Gastroesophageal sphincter (tissue), 4 donors: ENCODE measurements at regions not wholly inside any gene's neighbourhood (a gene's known extent, or its start where the extent isn't known, plus 50 kb on each side); places are given as distances from the start of the nearest gene placed in this dataset.

ENCODE experiments used
- ATAC-seq: fragments of 150-250 bp; one replicate; pipeline ENCODE4 v1.9.1; 2016; ENCODE audit warnings: mild to moderate bottlenecking, moderate library complexity
- H3K27ac ChIP-seq, 4 donors: fragments of 200-600 bp; sonication (generic) in 3 of 4; 1 replicate in 3 of 4; 2 replicates in 1 of 4; pipeline ENCODE4 v1.5.1; 2016 to 2019
- H3K27me3 ChIP-seq: fragments of 200-600 bp; sonication (generic); one replicate; pipeline ENCODE4 v1.5.1; 2019
- H3K36me3 ChIP-seq, 2 donors: fragments of 200-600 bp; sonication (generic); one replicate each; pipeline ENCODE4 v1.5.1; 2019; ENCODE audit warnings: control low read depth in 1 of 2
- H3K4me1 ChIP-seq, 3 donors: fragments of 200-600 bp; sonication (generic); 1 replicate in 2 of 3; 2 replicates in 1 of 3; pipeline ENCODE4 v1.5.1; 2016 to 2019; ENCODE audit warnings: control low read depth in 2 of 3
- H3K4me3 ChIP-seq, 2 donors: fragments of 200-600 bp; sonication (generic); one replicate each; pipeline ENCODE4 v1.5.1; 2019; ENCODE audit warnings: mild to moderate bottlenecking in 1 of 2, moderate library complexity in 1 of 2
- H3K9me3 ChIP-seq, 3 donors: fragments of 200-600 bp; sonication (generic); one replicate each; pipeline ENCODE4 v1.5.1; 2017 to 2019; ENCODE audit warnings: control low read depth in 2 of 3
- EP300 ChIP-seq: sonication (generic); formaldehyde crosslinking; IDR thresholded peaks from one replicate; pipeline ENCODE4 v1.6.1; 2017; ENCODE audit warnings: antibody characterized with exemption, mild to moderate bottlenecking
- POLR2A ChIP-seq, 2 donors: fragments of 450-650 bp; IDR thresholded peaks; one replicate each; pipeline ENCODE4 v1.6.1; 2017; ENCODE audit warnings: antibody characterized with exemption in 2 of 2, mild to moderate bottlenecking in 2 of 2, moderate library complexity in 1 of 2
- POLR2AphosphoS5 ChIP-seq: sonication (generic); formaldehyde crosslinking; IDR thresholded peaks from one replicate; pipeline ENCODE4 v1.6.1; 2017; ENCODE audit warnings: antibody characterized with exemption
- WGBS, 2 donors: methylation state at CpG; one replicate each; pipeline ENCODE4 v1.1.5; 2018; ENCODE audit warnings: low coverage in 1 of 2; 5-methylcytosine and 5-hydroxymethylcytosine counted together
- TF ChIP-seq, protein P1 (sequence below), 4 experiments: fragments of 200-600 bp in 2 of 4; fragments of 450-650 bp in 2 of 4; sonication (generic) in 1 of 4; IDR thresholded peaks; one replicate each; pipeline ENCODE4 v1.5.1; 2017 to 2019; ENCODE audit warnings: antibody characterized with exemption in 4 of 4, mild to moderate bottlenecking in 2 of 4, moderate library complexity in 2 of 4

DNA sequence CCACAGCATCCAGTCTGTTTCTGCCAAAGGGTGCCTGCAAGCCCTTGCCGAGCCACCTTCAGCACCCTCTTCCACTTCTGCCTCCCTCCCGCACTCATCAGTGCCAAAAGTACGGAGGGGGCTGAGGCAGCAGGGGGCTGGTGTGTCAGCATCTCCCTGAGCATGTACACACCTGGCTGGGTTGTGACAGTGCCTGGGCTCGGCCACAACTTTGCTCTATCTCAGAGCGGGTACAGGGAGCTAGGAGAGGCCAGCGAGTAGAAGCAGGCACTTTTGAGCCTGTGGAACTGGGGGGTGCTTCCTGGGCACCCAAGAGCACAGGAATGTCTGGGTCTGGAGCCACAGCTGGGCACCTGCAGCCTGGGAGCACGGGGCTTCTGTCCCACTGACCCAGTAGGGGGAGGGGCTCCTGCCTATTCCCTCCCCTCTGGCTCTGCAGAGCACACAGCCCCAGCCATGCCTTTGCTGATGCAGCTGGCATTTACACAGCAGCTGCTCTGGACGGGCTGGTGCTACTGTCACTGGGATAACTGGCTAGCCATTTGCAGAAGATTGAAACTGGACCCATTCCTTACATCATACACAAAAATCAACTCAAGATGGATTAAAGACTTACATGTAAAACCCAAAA is 319.8 kb upstream of the RRP15 start:
- 80% methylated on average over 5 of the region's 8 CpGs; no CpG with 5 or more reads in 1 of the 2 donors for WGBS, 2 donors
- no peaks in the 10 kb centered on the region for H3K36me3 ChIP-seq
- peaks cover 0 to 17% (median 0%) of the 10 kb centered on the region in 3 donors for H3K9me3 ChIP-seq
- no peaks in the 10 kb centered on the region for H3K27me3 ChIP-seq
- no peak overlapping the region for H3K4me3 ChIP-seq
- TF ChIP-seq POLR2AphosphoS5, result no peak
- TF ChIP-seq POLR2A (IDR thresholded peaks at IDR 0.05), result no peak
- TF ChIP-seq, protein P1, sequence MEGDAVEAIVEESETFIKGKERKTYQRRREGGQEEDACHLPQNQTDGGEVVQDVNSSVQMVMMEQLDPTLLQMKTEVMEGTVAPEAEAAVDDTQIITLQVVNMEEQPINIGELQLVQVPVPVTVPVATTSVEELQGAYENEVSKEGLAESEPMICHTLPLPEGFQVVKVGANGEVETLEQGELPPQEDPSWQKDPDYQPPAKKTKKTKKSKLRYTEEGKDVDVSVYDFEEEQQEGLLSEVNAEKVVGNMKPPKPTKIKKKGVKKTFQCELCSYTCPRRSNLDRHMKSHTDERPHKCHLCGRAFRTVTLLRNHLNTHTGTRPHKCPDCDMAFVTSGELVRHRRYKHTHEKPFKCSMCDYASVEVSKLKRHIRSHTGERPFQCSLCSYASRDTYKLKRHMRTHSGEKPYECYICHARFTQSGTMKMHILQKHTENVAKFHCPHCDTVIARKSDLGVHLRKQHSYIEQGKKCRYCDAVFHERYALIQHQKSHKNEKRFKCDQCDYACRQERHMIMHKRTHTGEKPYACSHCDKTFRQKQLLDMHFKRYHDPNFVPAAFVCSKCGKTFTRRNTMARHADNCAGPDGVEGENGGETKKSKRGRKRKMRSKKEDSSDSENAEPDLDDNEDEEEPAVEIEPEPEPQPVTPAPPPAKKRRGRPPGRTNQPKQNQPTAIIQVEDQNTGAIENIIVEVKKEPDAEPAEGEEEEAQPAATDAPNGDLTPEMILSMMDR (IDR thresholded peaks at IDR 0.05), result no peak
- TF ChIP-seq EP300, result no peak
- no peaks in the 10 kb centered on the region for H3K4me1 ChIP-seq
- ATAC-seq, result peak; percentile 16
- no peak overlapping the region for H3K27ac ChIP-seq

- Histone ChIP-seq H3K36me3 (no peaks in the 10 kb centered on the region), H3K27me3 (no peaks in the 10 kb centered on the region), H3K27ac (no peak overlapping the region), H3K4me1 (no peaks in the 10 kb centered on the region), H3K4me3 (no peak overlapping the region), H3K9me3 (peaks cover 0 to 17% (median 0%) of the 10 kb centered on the region in 3 donors)
- ATAC-seq, result no peak
- TF ChIP-seq POLR2AphosphoS5, result no peak
- TF ChIP-seq POLR2A (IDR thresholded peaks at IDR 0.05), result no peak
- TF ChIP-seq, protein P1 (IDR thresholded peaks at IDR 0.05), result no peak
- no peak for TF ChIP-seq EP300
- no CpG with 5 or more reads among the region's 7 CpGs for WGBS, 2 donors
These were observed 317.0 kb upstream of the RRP15 start for GRCh38 chr1:217968085-217968484.

DNA sequence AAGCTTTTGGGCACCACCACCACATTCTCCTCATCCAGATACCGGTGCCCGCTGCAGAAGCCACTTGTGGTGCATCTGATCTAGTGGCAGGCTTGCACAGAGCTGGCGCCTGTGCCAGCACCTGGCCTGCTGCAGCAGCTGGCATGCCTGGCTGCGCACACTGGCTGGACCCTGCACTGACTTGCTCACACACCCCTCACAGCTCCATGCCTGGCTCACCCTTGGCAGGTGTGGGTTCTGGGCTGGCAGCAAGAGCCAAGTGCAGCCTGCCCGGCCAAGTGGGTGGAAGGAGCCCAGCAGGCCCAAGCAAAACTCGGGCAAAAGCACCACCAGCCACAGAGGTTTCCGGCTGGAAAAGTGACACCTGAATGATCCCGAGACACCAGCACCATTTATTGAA is 315.7 kb upstream of the RRP15 start:
- WGBS, 2 donors, result 58% methylated on average over 4 of the region's 8 CpGs; no CpG with 5 or more reads in 1 of the 2 donors
- Histone ChIP-seq H3K36me3 (no peaks in the 10 kb centered on the region), H3K4me1 (no peaks in the 10 kb centered on the region), H3K27ac (no peak overlapping the region), H3K4me3 (no peak overlapping the region), H3K9me3 (peaks cover 0 to 17% (median 0%) of the 10 kb centered on the region in 3 donors), H3K27me3 (no peaks in the 10 kb centered on the region)
- ATAC-seq, result no peak
- TF ChIP-seq POLR2A (IDR thresholded peaks at IDR 0.05) (no peak), POLR2AphosphoS5 (no peak), EP300 (no peak)
- TF ChIP-seq, protein P1 (IDR thresholded peaks at IDR 0.05), result no peak

GRCh38 chr1:217977943-217978342 is 307.1 kb upstream of the RRP15 start:
- Histone ChIP-seq H3K27ac (no peak overlapping the region), H3K36me3 (no peaks in the 10 kb centered on the region), H3K4me1 (no peaks in the 10 kb centered on the region), H3K9me3 (no peaks in the 10 kb centered on the region), H3K27me3 (peaks cover 6% of the 10 kb centered on the region), H3K4me3 (no peak overlapping the region)
- ATAC-seq, result no peak
- TF ChIP-seq POLR2A (IDR thresholded peaks at IDR 0.05) (no peak), POLR2AphosphoS5 (no peak), EP300 (no peak)
- TF ChIP-seq, protein P1 (IDR thresholded peaks at IDR 0.05), result no peak

DNA sequence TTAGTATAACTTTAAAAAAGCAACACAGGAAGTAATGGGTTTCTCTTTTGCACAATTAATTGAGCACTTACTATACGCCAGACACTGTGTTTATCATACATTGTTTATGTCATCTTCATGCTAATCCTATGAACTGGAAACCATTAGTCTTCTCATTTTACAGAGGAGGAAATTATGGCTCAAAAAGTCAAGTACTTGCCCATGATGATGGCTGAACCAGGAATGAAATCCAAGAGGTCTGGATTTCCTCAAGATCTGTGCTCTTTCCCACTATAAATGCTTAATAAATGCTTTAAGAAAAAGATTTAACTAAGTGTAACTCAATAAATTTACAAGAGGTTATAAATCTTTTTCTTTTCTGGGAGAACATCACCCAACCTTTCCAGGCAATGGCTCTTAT is 303.7 kb upstream of the RRP15 start:
- H3K4me1 ChIP-seq, result no peaks in the 10 kb centered on the region
- H3K27ac ChIP-seq, result no peak overlapping the region
- no peaks in the 10 kb centered on the region for H3K36me3 ChIP-seq
- no peak overlapping the region for H3K4me3 ChIP-seq
- 25 to 43% methylated on average over 1 of the region's 1 CpG for WGBS, 2 donors
- peaks cover 8% of the 10 kb centered on the region for H3K27me3 ChIP-seq
- no peaks in the 10 kb centered on the region for H3K9me3 ChIP-seq
- no peak for ATAC-seq
- TF ChIP-seq POLR2AphosphoS5, result no peak
- TF ChIP-seq POLR2A (IDR thresholded peaks at IDR 0.05), result no peak
- TF ChIP-seq, protein P1 (IDR thresholded peaks at IDR 0.05), result no peak
- TF ChIP-seq EP300, result no peak
